Stomach smooth muscle (tissue), 2 donors: ENCODE measurements at regions not wholly inside any gene's neighbourhood (a gene's known extent, or its start where the extent isn't known, plus 50 kb on each side); places are given as distances from the start of the nearest gene placed in this dataset.

Experiments
- H3K27ac ChIP-seq: one replicate; pipeline ENCODE4 v1.7.0; 2013; ENCODE audit warnings: mild to moderate bottlenecking, low read length, inconsistent platforms
- H3K27me3 ChIP-seq, 2 donors: one replicate each; pipeline ENCODE4 v1.7.0; 2013; ENCODE audit warnings: low read length in 2 of 2; ENCODE audit not compliant: insufficient read depth in 2 of 2, control insufficient read depth in 1 of 2
- H3K36me3 ChIP-seq, 2 donors: one replicate each; pipeline ENCODE4 v1.7.0; 2013; ENCODE audit warnings: low read length in 2 of 2; ENCODE audit not compliant: control insufficient read depth in 2 of 2, insufficient read depth in 2 of 2
- H3K4me1 ChIP-seq: one replicate; pipeline ENCODE4 v1.7.0; 2013; ENCODE audit warnings: low read length; ENCODE audit not compliant: control insufficient read depth, insufficient read depth
- H3K4me3 ChIP-seq, 2 donors: one replicate each; pipeline ENCODE4 v1.7.0; 2013; ENCODE audit warnings: low read length in 2 of 2
- H3K9ac ChIP-seq, 2 donors: one replicate each; pipeline ENCODE4 v1.7.0; 2013; ENCODE audit warnings: low read length in 2 of 2, mild to moderate bottlenecking in 1 of 2
- H3K9me3 ChIP-seq, 2 donors: one replicate each; pipeline ENCODE4 v1.7.0; 2013; ENCODE audit warnings: low read length in 2 of 2; ENCODE audit not compliant: control insufficient read depth in 2 of 2
- donor health status: healthy.
- donor health status: Pancreatic carcinoma.

DNA sequence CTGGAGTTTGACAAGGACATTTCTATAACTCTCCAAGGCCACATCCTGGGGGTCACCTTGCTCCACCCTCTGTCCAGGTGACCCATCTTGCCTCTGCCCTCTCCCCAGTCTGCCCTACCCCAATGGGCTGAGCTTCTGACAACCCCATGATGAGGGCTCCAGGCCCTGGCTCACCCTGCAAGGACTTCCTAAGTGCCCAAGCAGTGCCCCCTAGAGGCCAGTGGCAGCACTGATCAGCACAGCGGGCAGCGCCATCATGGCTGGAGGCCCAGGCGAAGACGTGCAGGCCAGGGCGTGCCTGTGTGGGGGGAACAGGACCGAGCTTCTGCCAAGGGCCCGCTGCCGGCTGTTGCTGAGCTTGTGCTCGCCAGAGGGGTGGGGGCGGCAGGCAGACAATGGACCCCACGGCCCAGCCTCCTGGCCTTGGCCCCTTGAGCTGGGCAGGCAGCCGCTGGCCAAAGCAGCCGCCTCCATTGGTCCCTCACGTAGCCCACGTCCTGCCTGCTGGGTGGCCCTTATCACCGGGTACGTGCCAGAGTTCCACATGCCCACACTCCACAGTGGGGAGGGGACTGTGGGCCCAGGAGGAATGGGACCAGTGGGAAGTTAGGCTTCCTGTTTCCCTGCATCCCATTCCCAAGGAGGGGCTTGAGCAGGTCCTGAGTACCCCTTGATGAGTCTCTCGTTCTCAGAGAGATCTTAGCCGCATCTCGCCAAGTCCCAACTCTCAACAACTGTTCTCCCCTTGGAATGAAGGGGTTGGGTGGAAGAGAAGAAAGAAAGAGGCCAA is 64.3 kb downstream of the MRPL14 start:
- H3K9me3 ChIP-seq: peaks cover 0 to 4% of the 10 kb centered on the region in 2 donors
- no peak overlapping the region for H3K9ac ChIP-seq
- H3K4me3 ChIP-seq: no peak overlapping the region
- peaks cover 55% of the 10 kb centered on the region for H3K4me1 ChIP-seq
- no peak overlapping the region for H3K27ac ChIP-seq
- no peaks in the 10 kb centered on the region for H3K27me3 ChIP-seq
- H3K36me3 ChIP-seq: no peaks in the 10 kb centered on the region

- Histone ChIP-seq H3K4me1 (peaks cover 62% of the 10 kb centered on the region), H3K27ac (peak overlapping the region; percentile 13), H3K4me3 (no peak overlapping the region), H3K36me3 (no peaks in the 10 kb centered on the region), H3K9me3 (peaks cover 0 to 4% of the 10 kb centered on the region in 2 donors), H3K9ac (no peak overlapping the region), H3K27me3 (no peaks in the 10 kb centered on the region)
Measured at GRCh38 chr6:44062105-44062770, 65.0 kb downstream of the MRPL14 start.

- H3K9ac ChIP-seq: peak overlapping the region; percentile 19 to 36
- no peak overlapping the region for H3K4me3 ChIP-seq
- H3K4me1 ChIP-seq: peaks cover 69% of the 10 kb centered on the region
- H3K27me3 ChIP-seq: no peaks in the 10 kb centered on the region
- peak overlapping the region; percentile 13 for H3K27ac ChIP-seq
- H3K36me3 ChIP-seq: no peaks in the 10 kb centered on the region
- H3K9me3 ChIP-seq: peaks cover 0 to 4% of the 10 kb centered on the region in 2 donors
Measured at GRCh38 chr6:44061375-44062104, 65.7 kb downstream of the MRPL14 start.

- peaks cover 0 to 4% of the 10 kb centered on the region in 2 donors for H3K9me3 ChIP-seq
- no peaks in the 10 kb centered on the region for H3K36me3 ChIP-seq
- peak overlapping the region; percentile 13 for H3K27ac ChIP-seq
- H3K4me3 ChIP-seq: no peak overlapping the region
- peak overlapping the region in 1 of 2 donors; percentile 19 for H3K9ac ChIP-seq
- H3K27me3 ChIP-seq: no peaks in the 10 kb centered on the region
- peaks cover 69% of the 10 kb centered on the region for H3K4me1 ChIP-seq
Measured at GRCh38 chr6:44060612-44061374, 66.5 kb downstream of the MRPL14 start.

GRCh38 chr6:44059359-44060346 is 67.6 kb downstream of the MRPL14 start:
- H3K4me1 ChIP-seq: peaks cover 66% of the 10 kb centered on the region
- peak overlapping the region; percentile 66 for H3K27ac ChIP-seq
- peaks cover 0 to 4% of the 10 kb centered on the region in 2 donors for H3K9me3 ChIP-seq
- H3K36me3 ChIP-seq: no peaks in the 10 kb centered on the region
- no peak overlapping the region for H3K4me3 ChIP-seq
- no peaks in the 10 kb centered on the region for H3K27me3 ChIP-seq
- no peak overlapping the region for H3K9ac ChIP-seq

DNA sequence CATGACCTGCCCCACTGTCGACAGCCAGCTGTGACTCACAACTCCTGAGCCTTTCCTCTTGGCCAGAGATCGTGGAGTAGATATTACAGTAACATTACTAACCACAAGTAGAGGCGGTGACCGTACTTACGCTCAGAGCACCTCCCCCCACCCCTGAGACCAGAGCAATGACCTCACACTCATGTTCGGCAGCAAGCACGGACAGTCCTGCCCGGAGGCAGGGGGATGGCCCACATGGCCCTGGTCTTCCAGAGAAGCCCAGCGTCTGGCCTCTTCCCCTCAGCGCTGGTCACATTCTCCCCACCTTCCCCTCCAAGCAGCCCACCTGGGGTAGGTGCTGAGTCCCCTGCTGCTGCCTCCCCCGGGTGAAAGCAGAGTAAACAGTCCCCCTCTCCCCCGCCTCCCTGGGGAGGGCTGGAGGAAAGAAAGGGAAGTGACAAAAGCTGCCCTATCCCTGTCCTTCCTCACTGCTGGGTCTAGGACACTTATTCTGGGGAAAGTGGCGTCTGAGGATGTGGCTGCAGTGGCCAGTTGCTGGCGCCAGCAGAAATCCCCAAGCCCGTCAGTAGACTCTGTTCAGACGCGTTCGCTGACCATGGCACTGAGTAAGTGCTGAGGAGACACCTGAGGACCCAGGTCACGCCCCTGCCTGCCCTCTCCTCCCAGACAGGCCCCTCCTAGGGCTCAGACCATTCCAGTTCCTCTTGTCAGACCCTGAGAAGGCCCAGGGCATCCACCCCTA is 68.5 kb downstream of the MRPL14 start:
- H3K27me3 ChIP-seq: no peaks in the 10 kb centered on the region
- peak overlapping the region in 1 of 2 donors; percentile 15 for H3K4me3 ChIP-seq
- peaks cover 0 to 4% of the 10 kb centered on the region in 2 donors for H3K9me3 ChIP-seq
- peak overlapping the region in 1 of 2 donors; percentile 3 for H3K9ac ChIP-seq
- H3K4me1 ChIP-seq: peaks cover 61% of the 10 kb centered on the region
- H3K27ac ChIP-seq: peak overlapping the region; percentile 66
- no peaks in the 10 kb centered on the region for H3K36me3 ChIP-seq

- Histone ChIP-seq H3K9ac (no peak overlapping the region), H3K27ac (peak overlapping the region; percentile 66), H3K9me3 (peaks cover 0 to 4% of the 10 kb centered on the region in 2 donors), H3K36me3 (no peaks in the 10 kb centered on the region), H3K4me1 (peaks cover 62% of the 10 kb centered on the region), H3K27me3 (no peaks in the 10 kb centered on the region), H3K4me3 (no peak overlapping the region)
Measured at GRCh38 chr6:44057931-44058616, 69.2 kb downstream of the MRPL14 start.

- no peaks in the 10 kb centered on the region for H3K36me3 ChIP-seq
- H3K4me3 ChIP-seq: no peak overlapping the region
- peak overlapping the region; percentile 66 for H3K27ac ChIP-seq
- H3K9ac ChIP-seq: no peak overlapping the region
- peaks cover 0 to 4% of the 10 kb centered on the region in 2 donors for H3K9me3 ChIP-seq
- no peaks in the 10 kb centered on the region for H3K27me3 ChIP-seq
- peaks cover 64% of the 10 kb centered on the region for H3K4me1 ChIP-seq
Measured at GRCh38 chr6:44057238-44057930, 69.9 kb downstream of the MRPL14 start.
